ENCODE measurements at regions not wholly inside any gene's neighbourhood (a gene's known extent, or its start where the extent isn't known, plus 50 kb on each side); places are given as distances from the start of the nearest gene placed in this dataset.

DNA sequence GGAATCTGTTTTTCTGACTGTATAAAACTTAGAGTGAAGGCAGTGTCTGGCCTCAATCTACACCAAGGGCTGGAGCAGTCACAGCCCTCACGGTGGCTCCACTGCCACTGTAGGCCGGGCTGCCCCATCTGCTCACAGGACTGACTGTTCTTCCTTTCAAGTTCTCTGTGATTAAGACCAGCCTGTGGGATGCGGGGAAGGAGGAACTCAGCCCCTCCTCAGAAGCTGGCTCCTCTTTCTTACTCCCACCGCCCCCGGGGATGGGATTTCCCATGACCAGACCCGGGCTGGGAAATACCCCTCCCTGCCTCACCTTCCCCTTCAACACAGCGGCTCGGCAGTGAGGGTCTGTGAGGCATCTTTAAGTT is 106.0 kb downstream of the COPS8 start:
- H3K27ac ChIP-seq (ENCODE audit: low read depth in 1 of 2, low read length in 2 of 2): no peak overlapping the region
- H3K4me1 Mint-ChIP-seq: no peaks in the 10 kb centered on the region
- H3K27ac Mint-ChIP-seq: no peak overlapping the region
- TF ChIP-seq CTCF (IDR thresholded peaks at IDR 0.05): no peak
- H3K36me3 ChIP-seq (replicated peaks in 1 of 2; ENCODE audit: control insufficient read depth in 1 of 2, insufficient read depth in 2 of 2, low read length in 2 of 2): no peaks in the 10 kb centered on the region
- H3K9me3 ChIP-seq (replicated peaks in 1 of 2; ENCODE audit: control insufficient read depth in 1 of 2, insufficient read depth in 1 of 2, low read length in 2 of 2): peaks cover 0 to 4% of the 10 kb centered on the region in 2 donors
- intact Hi-C loops (cut with micrococcal nuclease): no loop called here
- H2AFZ ChIP-seq (ENCODE audit: insufficient read depth, low read depth, low read length, poor library complexity, severe bottlenecking): no peak overlapping the region
- H3K4me1 ChIP-seq (ENCODE audit: control insufficient read depth in 1 of 2, insufficient read depth in 2 of 2, low read length in 2 of 2): no peaks in the 10 kb centered on the region
- H3K9ac ChIP-seq (ENCODE audit: insufficient read depth, low read length, poor library complexity, severe bottlenecking): no peak overlapping the region
- H3K4me2 ChIP-seq (replicated peaks; ENCODE audit: extremely low read depth, low read length, poor library complexity, severe bottlenecking): no peak overlapping the region
- WGBS (ENCODE audit: insufficient coverage): 40% methylated on average over 1 of the region's 8 CpGs
- H3K27me3 ChIP-seq (ENCODE audit: control insufficient read depth in 2 of 2, insufficient read depth in 2 of 2, low read length in 2 of 2): no peaks in the 10 kb centered on the region
- H3K4me3 Mint-ChIP-seq: no peak overlapping the region
- no peak for DNase-seq
- H3K36me3 Mint-ChIP-seq: no peaks in the 10 kb centered on the region
- H3K9me3 Mint-ChIP-seq: peaks cover 0 to 3% (median 0%) of the 10 kb centered on the region in 7 donors
- no peak overlapping the region for H3K4me3 ChIP-seq (replicated peaks in 1 of 3; ENCODE audit: low read depth in 2 of 3, low read length in 3 of 3)
- no peaks in the 10 kb centered on the region for H4K20me1 ChIP-seq (ENCODE audit: insufficient read depth, low read length)
- H3K79me2 ChIP-seq (ENCODE audit: insufficient read depth, low read length): no peaks in the 10 kb centered on the region
- H3K27me3 Mint-ChIP-seq (ENCODE audit: low read depth in 3 of 3): peaks cover 7 to 12% (median 9%) of the 10 kb centered on the region in 3 donors

- WGBS (ENCODE audit: insufficient coverage): 93% methylated on average over 4 of the region's 8 CpGs
- Histone ChIP-seq H3K9ac (ENCODE audit: insufficient read depth, low read length, poor library complexity, severe bottlenecking) (no peak overlapping the region), H3K9me3 (replicated peaks in 1 of 2; ENCODE audit: control insufficient read depth in 1 of 2, insufficient read depth in 1 of 2, low read length in 2 of 2) (peaks cover 0 to 4% of the 10 kb centered on the region in 2 donors), H3K4me1 (ENCODE audit: control insufficient read depth in 1 of 2, insufficient read depth in 2 of 2, low read length in 2 of 2) (no peaks in the 10 kb centered on the region), H3K36me3 (replicated peaks in 1 of 2; ENCODE audit: control insufficient read depth in 1 of 2, insufficient read depth in 2 of 2, low read length in 2 of 2) (no peaks in the 10 kb centered on the region), H3K27me3 (ENCODE audit: control insufficient read depth in 2 of 2, insufficient read depth in 2 of 2, low read length in 2 of 2) (peaks cover 0 to 10% of the 10 kb centered on the region in 2 donors), H3K27ac (ENCODE audit: low read depth in 1 of 2, low read length in 2 of 2) (no peak overlapping the region), H2AFZ (ENCODE audit: insufficient read depth, low read depth, low read length, poor library complexity, severe bottlenecking) (no peak overlapping the region), H3K4me3 (replicated peaks in 1 of 3; ENCODE audit: low read depth in 2 of 3, low read length in 3 of 3) (no peak overlapping the region), H4K20me1 (ENCODE audit: insufficient read depth, low read length) (no peaks in the 10 kb centered on the region), H3K79me2 (ENCODE audit: insufficient read depth, low read length) (no peaks in the 10 kb centered on the region), H3K4me2 (replicated peaks; ENCODE audit: extremely low read depth, low read length, poor library complexity, severe bottlenecking) (no peak overlapping the region)
- Mint-ChIP-seq H3K4me3 (no peak overlapping the region), H3K27ac (no peak overlapping the region), H3K27me3 (ENCODE audit: low read depth in 3 of 3) (peaks cover 5 to 10% (median 6%) of the 10 kb centered on the region in 3 donors), H3K36me3 (no peaks in the 10 kb centered on the region), H3K9me3 (peaks cover 0 to 3% (median 0%) of the 10 kb centered on the region in 7 donors), H3K4me1 (no peaks in the 10 kb centered on the region)
- intact Hi-C loops (cut with micrococcal nuclease): no loop called here
- no peak for DNase-seq
- TF ChIP-seq CTCF (IDR thresholded peaks at IDR 0.05): no peak
Measured at GRCh38 chr2:237192881-237193280, 107.2 kb downstream of the COPS8 start.
